ENCODE measurements at regions not wholly inside any gene's neighbourhood (a gene's known extent, or its start where the extent isn't known, plus 50 kb on each side); places are given as distances from the start of the nearest gene placed in this dataset.

GRCh38 chr9:129276486-129277230, 98.6 kb upstream of the IER5L start:
- DNase-seq, result no peak

GRCh38 chr9:129275626-129276247, 97.7 kb upstream of the IER5L start:
- no peak for DNase-seq

- no peak for DNase-seq
These were observed 96.1 kb upstream of the IER5L start for GRCh38 chr9:129273941-129274684.

- DNase-seq, result no peak
These were observed 95.3 kb upstream of the IER5L start for GRCh38 chr9:129273136-129273895.

- DNase-seq, result no peak
These were observed 94.4 kb upstream of the IER5L start for GRCh38 chr9:129272348-129273025.

- no peak for DNase-seq
These were observed 92.9 kb upstream of the IER5L start for GRCh38 chr9:129270903-129271431.

- DNase-seq, result no peak
These were observed 92.1 kb upstream of the IER5L start for GRCh38 chr9:129270205-129270604.

- DNase-seq, result no peak
These were observed 89.1 kb upstream of the IER5L start for GRCh38 chr9:129267141-129267540.

GRCh38 chr9:129266536-129266935, 88.5 kb upstream of the IER5L start:
- no peak for DNase-seq

GRCh38 chr9:129264388-129264787, 86.3 kb upstream of the IER5L start:
- DNase-seq, result no peak

- no peak for DNase-seq
These were observed 85.8 kb upstream of the IER5L start for GRCh38 chr9:129263836-129264235.

- no peak for DNase-seq
These were observed 84.2 kb upstream of the IER5L start for GRCh38 chr9:129262261-129262660.

GRCh38 chr9:129259375-129259774, 81.3 kb upstream of the IER5L start:
- no peak for DNase-seq

GRCh38 chr9:129258823-129259301, 80.8 kb upstream of the IER5L start:
- DNase-seq, result no peak

GRCh38 chr9:129258124-129258822, 80.2 kb upstream of the IER5L start:
- DNase-seq, result peak; percentile 85

- DNase-seq, result no peak
These were observed 79.1 kb upstream of the IER5L start for GRCh38 chr9:129256959-129257713.

GRCh38 chr9:129254566-129255287, 76.7 kb upstream of the IER5L start:
- DNase-seq, result no peak

- peak; percentile 74 for DNase-seq
These were observed 75.8 kb upstream of the IER5L start for GRCh38 chr9:129253803-129254381.
